Motor neuron (in vitro differentiated cells): ENCODE measurements at regions not wholly inside any gene's neighbourhood (a gene's known extent, or its start where the extent isn't known, plus 50 kb on each side); places are given as distances from the start of the nearest gene placed in this dataset.
"Not testable (repeated sequence)": the region's sequence is repeated elsewhere in the genome, so short reads cannot be mapped to it uniquely, and the experiment has no call there.

Source experiments
- ATAC-seq, 8 experiments: fragments of 200-7000 bp; cut with Tn5 transposase; replicated peaks in 6 of 8; 2 replicates each; pipeline ENCODE4 v1.8.0; 2021; ENCODE audit warnings: mild to moderate bottlenecking in 8 of 8, moderate library complexity in 8 of 8
- H3K27ac ChIP-seq, 2 donors: fragments of 250-450 bp; sonication (Bioruptor Pico); 2 replicates each; pipeline ENCODE4 v1.9.0; 2021; ENCODE audit warnings: antibody characterized with exemption in 2 of 2, mild to moderate bottlenecking in 2 of 2, moderate library complexity in 1 of 2
- H3K4me1 ChIP-seq, 2 donors: fragments of 250-450 bp; sonication (Bioruptor Pico); replicated peaks in 1 of 2; 2 replicates each; pipeline ENCODE4 v1.6.1; 2021; ENCODE audit warnings: antibody characterized with exemption in 2 of 2, mild to moderate bottlenecking in 2 of 2, moderate library complexity in 1 of 2
- H3K4me3 ChIP-seq, 5 donors: fragments of 250-450 bp; sonication (Bioruptor Pico); 2 replicates each; pipeline ENCODE4 v1.9.0; 2021; ENCODE audit warnings: antibody characterized with exemption in 5 of 5, mild to moderate bottlenecking in 5 of 5, moderate library complexity in 4 of 5
- WGBS, 10 experiments: fragments of 450-650 bp; shearing (Covaris generic); methylation state at CpG; one replicate each; pipeline ENCODE4 v1.0.0; 2022; 5-methylcytosine and 5-hydroxymethylcytosine counted together
- in situ Hi-C, 9 experiments: fragments of 400-800 bp; cut with MboI; loops; one replicate each; pipeline ENCODE4 v1.15.0; 2021; ENCODE audit warnings: low sequenced_read_pairs in 9 of 9, low pct_unique_long_range_greater_than_20kb in 2 of 9; ENCODE audit not compliant: unreplicated experiment in 9 of 9

- Histone ChIP-seq H3K4me1 (peaks cover 3 to 8% of the 10 kb centered on the region in 2 donors), H3K4me3 (no peak overlapping the region), H3K27ac (no peak overlapping the region)
- in situ Hi-C loops = no loop called here
- no peak for ATAC-seq
- WGBS, 10 experiments = 44 to 88% (median 81%) methylated on average over 1 of the region's 1 CpG; no CpG with 5 or more reads in 6 of the 10 experiments
Observed at GRCh38 chr11:115653076-115653475, 148.9 kb upstream of the CADM1 start.

GRCh38 chr11:115652496-115652895 lies 148.3 kb upstream of the CADM1 start:
- no peak for ATAC-seq
- in situ Hi-C loops = no loop called here
- Histone ChIP-seq H3K4me1 (peaks cover 3 to 8% of the 10 kb centered on the region in 2 donors), H3K27ac (no peak overlapping the region), H3K4me3 (no peak overlapping the region)
- 70 to 95% (median 84%) methylated on average over 1 to 7 of the region's 8 CpGs; no CpG with 5 or more reads in 6 of the 10 experiments for WGBS, 10 experiments

GRCh38 chr11:115652094-115652493 lies 147.9 kb upstream of the CADM1 start:
- in situ Hi-C loops = no loop called here
- ATAC-seq = no peak
- Histone ChIP-seq H3K4me1 (peaks cover 3 to 8% of the 10 kb centered on the region in 2 donors), H3K27ac (no peak overlapping the region), H3K4me3 (no peak overlapping the region)
- 0 to 83% (median 65%) methylated on average over 1 of the region's 1 CpG; no CpG with 5 or more reads in 6 of the 10 experiments for WGBS, 10 experiments

GRCh38 chr11:115649461-115649860 lies 145.2 kb upstream of the CADM1 start:
- Histone ChIP-seq H3K27ac (no peak overlapping the region), H3K4me3 (no peak overlapping the region), H3K4me1 (peaks cover 16 to 22% of the 10 kb centered on the region in 2 donors)
- ATAC-seq = no peak
- WGBS, 10 experiments = 0 to 80% (median 34%) methylated on average over 1 to 4 of the region's 5 CpGs; no CpG with 5 or more reads in 2 of the 10 experiments
- in situ Hi-C loops = no loop called here

- Histone ChIP-seq H3K27ac (peak overlapping the region in 1 of 2 donors; percentile 65), H3K4me1 (peaks cover 30 to 43% of the 10 kb centered on the region in 2 donors), H3K4me3 (no peak overlapping the region)
- ATAC-seq = peak in 5 of 8 experiments; percentile 87 to 93 (median 91)
- 8 to 85% (median 41%) methylated on average over 1 to 15 of the region's 28 CpGs; no CpG with 5 or more reads in 4 of the 10 experiments for WGBS, 10 experiments
- in situ Hi-C loops = no loop called here
Observed at GRCh38 chr11:115645631-115646317, 141.6 kb upstream of the CADM1 start.

- no peak overlapping the region for H3K4me3 ChIP-seq
- in situ Hi-C loops = no loop called here
- 0 to 95% (median 45%) methylated on average over 1 to 3 of the region's 4 CpGs; no CpG with 5 or more reads in 4 of the 10 experiments for WGBS, 10 experiments
- H3K27ac ChIP-seq = no peak overlapping the region
- ATAC-seq = no peak
- peaks cover 30 to 43% of the 10 kb centered on the region in 2 donors for H3K4me1 ChIP-seq
Observed at GRCh38 chr11:115644856-115645255, 140.6 kb upstream of the CADM1 start.

- Histone ChIP-seq H3K27ac (no peak overlapping the region), H3K4me1 (peaks cover 30 to 35% of the 10 kb centered on the region in 2 donors), H3K4me3 (no peak overlapping the region)
- 21 to 94% (median 64%) methylated on average over 1 to 9 of the region's 12 CpGs for WGBS, 10 experiments
- in situ Hi-C loops = no loop called here
- ATAC-seq = peak in 5 of 8 experiments; percentile 23 to 64 (median 45)
Observed at GRCh38 chr11:115643549-115644270, 139.5 kb upstream of the CADM1 start.

- WGBS, 10 experiments = 50 to 100% (median 70%) methylated on average over 1 to 4 of the region's 4 CpGs; no CpG with 5 or more reads in 4 of the 10 experiments
- no peak overlapping the region for H3K4me3 ChIP-seq
- in situ Hi-C loops = no loop called here
- H3K27ac ChIP-seq = peak overlapping the region in 1 of 2 donors; percentile 10
- ATAC-seq = peak in 1 of 8 experiments; percentile 11
- peaks cover 34 to 36% of the 10 kb centered on the region in 2 donors for H3K4me1 ChIP-seq
Observed at GRCh38 chr11:115642660-115643059, 138.4 kb upstream of the CADM1 start.

GRCh38 chr11:115637599-115638241 lies 133.5 kb upstream of the CADM1 start:
- H3K4me3 ChIP-seq = no peak overlapping the region
- H3K27ac ChIP-seq = no peak overlapping the region
- in situ Hi-C loops = no loop called here
- peaks cover 19 to 28% of the 10 kb centered on the region in 2 donors for H3K4me1 ChIP-seq
- peak in 3 of 8 experiments; percentile 18 to 60 (median 25) for ATAC-seq
- 0 to 100% (median 81%) methylated on average over 1 to 4 of the region's 8 CpGs; no CpG with 5 or more reads in 2 of the 10 experiments for WGBS, 10 experiments

- in situ Hi-C loops = no loop called here
- H3K4me1 ChIP-seq = peaks cover 13 to 22% of the 10 kb centered on the region in 2 donors
- H3K4me3 ChIP-seq = no peak overlapping the region
- 0 to 86% (median 52%) methylated on average over 1 to 5 of the region's 5 CpGs for WGBS, 10 experiments
- ATAC-seq = peak in 5 of 8 experiments; percentile 67 to 93 (median 86)
- no peak overlapping the region for H3K27ac ChIP-seq
Observed at GRCh38 chr11:115636753-115637527, 132.7 kb upstream of the CADM1 start.

GRCh38 chr11:115633977-115634376 lies 129.8 kb upstream of the CADM1 start:
- ATAC-seq, in situ Hi-C loops, H3K27ac ChIP-seq, H3K4me3 ChIP-seq: not testable (repeated sequence)
- 83 to 89% methylated on average over 2 to 5 of the region's 27 CpGs; no CpG with 5 or more reads in 8 of the 10 experiments for WGBS, 10 experiments
- H3K4me1 ChIP-seq = peaks cover 24 to 33% of the 10 kb centered on the region in 2 donors

GRCh38 chr11:115632061-115632460 lies 127.8 kb upstream of the CADM1 start:
- 0 to 100% (median 46%) methylated on average over 1 to 2 of the region's 2 CpGs; no CpG with 5 or more reads in 6 of the 10 experiments for WGBS, 10 experiments

More at GRCh38 chr11:115632061-115632460, 127.8 kb upstream of the CADM1 start:
- ATAC-seq = no peak
- H3K4me1 ChIP-seq = peaks cover 17 to 23% of the 10 kb centered on the region in 2 donors
- in situ Hi-C loops = no loop called here
- H3K4me3 ChIP-seq = no peak overlapping the region
- no peak overlapping the region for H3K27ac ChIP-seq
